ENCODE measurements at regions not wholly inside any gene's neighbourhood (a gene's known extent, or its start where the extent isn't known, plus 50 kb on each side); places are given as distances from the start of the nearest gene placed in this dataset.
"Not testable (repeated sequence)": the region's sequence is repeated elsewhere in the genome, so short reads cannot be mapped to it uniquely, and the experiment has no call there.

DNA sequence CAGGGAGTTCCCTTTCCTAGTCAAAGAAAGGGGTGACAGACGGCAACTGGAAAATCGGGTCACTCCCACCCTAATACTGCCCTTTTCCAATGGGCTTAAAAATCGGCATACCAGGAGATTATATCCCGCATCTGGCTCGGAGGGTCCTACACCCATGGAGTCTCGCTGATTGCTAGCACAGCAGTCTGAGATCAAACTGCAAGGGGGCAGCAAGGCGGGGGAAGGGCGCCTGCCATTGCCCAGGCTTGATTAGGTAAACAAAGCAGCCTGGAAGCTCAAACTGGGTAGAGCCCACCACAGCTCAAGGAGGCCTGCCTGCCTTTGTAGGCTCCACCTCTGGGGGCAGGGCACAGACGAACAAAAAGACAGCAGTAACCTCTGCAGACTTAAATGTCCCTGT lies 831.3 kb downstream of the TTLL7 start:
- not testable (repeated sequence) for TF ChIP-seq POLR2AphosphoS5 (IDR thresholded peaks at IDR 0.05; ENCODE audit: borderline replicate concordance, low read depth, low read length); EZH2 (IDR thresholded peaks at IDR 0.05)

All from SK-N-MC (cell line).